ENCODE measurements at regions not wholly inside any gene's neighbourhood (a gene's known extent, or its start where the extent isn't known, plus 50 kb on each side); places are given as distances from the start of the nearest gene placed in this dataset.

DNA sequence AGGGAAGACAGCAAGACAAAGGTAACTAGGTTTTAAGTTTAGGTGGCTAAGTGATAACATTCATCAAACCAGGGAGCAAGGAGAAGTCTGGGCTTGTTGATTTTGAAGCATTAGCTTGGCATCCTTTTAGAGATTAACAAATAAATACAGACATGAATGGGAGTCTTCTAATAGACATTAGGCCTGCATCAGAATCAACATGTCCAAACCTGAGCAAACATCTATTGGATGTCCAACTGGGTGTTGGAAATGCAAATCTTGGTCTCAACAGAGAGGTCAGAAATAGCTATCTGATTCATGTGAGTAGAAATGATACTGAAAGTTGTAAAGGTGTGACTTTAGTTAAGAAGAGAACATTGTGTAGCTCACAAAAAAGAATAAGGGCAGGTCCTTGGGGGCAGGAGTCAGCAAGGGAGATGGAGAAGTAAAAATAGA is 85.5 kb upstream of the RND3 start:
- Histone ChIP-seq H3K9me3 (no peaks in the 10 kb centered on the region), H3K27ac (no peak overlapping the region), H3K4me1 (no peaks in the 10 kb centered on the region), H3K36me3 (no peaks in the 10 kb centered on the region), H3K27me3 (no peaks in the 10 kb centered on the region), H3K4me3 (no peak overlapping the region)
- TF ChIP-seq CTCF (IDR thresholded peaks at IDR 0.05): no peak
- intact Hi-C loops (cut with DNase I): no loop called here
- ATAC-seq: no peak
- no peak for DNase-seq

DNA sequence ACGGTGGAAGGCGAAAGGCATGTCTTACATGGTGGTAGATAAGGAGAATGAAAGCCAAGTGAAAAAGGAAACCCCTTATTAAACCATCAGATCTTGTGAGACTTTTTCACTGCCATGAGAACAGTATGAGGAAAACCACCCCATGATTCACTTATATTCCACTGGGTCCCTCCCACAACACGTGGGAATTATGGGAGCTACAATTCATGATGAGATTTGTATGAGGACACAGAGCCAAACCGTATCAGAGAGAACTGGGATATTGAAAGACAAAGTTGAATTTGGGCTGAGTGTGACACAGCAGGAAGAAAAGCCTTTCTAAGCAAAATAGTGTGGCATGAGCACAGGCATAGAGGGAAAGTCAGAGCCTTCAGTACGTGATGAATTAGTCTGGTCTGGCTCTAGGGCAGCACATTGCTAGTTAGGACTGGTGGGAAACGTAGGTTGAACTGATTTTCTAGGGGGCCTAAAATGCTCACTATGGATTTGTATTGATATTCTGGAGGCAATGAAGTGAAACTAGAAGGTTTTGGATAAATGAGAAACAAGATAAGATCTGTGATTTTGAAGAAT is 84.8 kb upstream of the RND3 start:
- Histone ChIP-seq H3K36me3 (no peaks in the 10 kb centered on the region), H3K9me3 (no peaks in the 10 kb centered on the region), H3K4me1 (no peaks in the 10 kb centered on the region), H3K4me3 (no peak overlapping the region), H3K27me3 (no peaks in the 10 kb centered on the region), H3K27ac (no peak overlapping the region)
- no peak for TF ChIP-seq CTCF (IDR thresholded peaks at IDR 0.05)
- no peak for DNase-seq
- intact Hi-C loops (cut with DNase I): no loop called here
- no peak for ATAC-seq

GRCh38 chr2:150571121-150571520 is 83.7 kb upstream of the RND3 start:
- no peaks in the 10 kb centered on the region for H3K9me3 ChIP-seq
- no peak overlapping the region for H3K4me3 ChIP-seq
- no peaks in the 10 kb centered on the region for H3K36me3 ChIP-seq
- TF ChIP-seq CTCF (IDR thresholded peaks at IDR 0.05): no peak
- ATAC-seq (no peak), DNase-seq (no peak)
- H3K27ac ChIP-seq: no peak overlapping the region
- H3K4me1 ChIP-seq: no peaks in the 10 kb centered on the region
- intact Hi-C loops (cut with DNase I): no loop called here
- H3K27me3 ChIP-seq: no peaks in the 10 kb centered on the region

- intact Hi-C loops (cut with DNase I): no loop called here
- no peaks in the 10 kb centered on the region for H3K36me3 ChIP-seq
- ATAC-seq: no peak
- no peak overlapping the region for H3K27ac ChIP-seq
- TF ChIP-seq CTCF (IDR thresholded peaks at IDR 0.05): no peak
- no peak for DNase-seq
- H3K4me3 ChIP-seq: no peak overlapping the region
- no peaks in the 10 kb centered on the region for H3K27me3 ChIP-seq
- H3K9me3 ChIP-seq: no peaks in the 10 kb centered on the region
- no peaks in the 10 kb centered on the region for H3K4me1 ChIP-seq
Observed at GRCh38 chr2:150570712-150571111, 83.2 kb upstream of the RND3 start.

GRCh38 chr2:150569761-150570160 is 82.3 kb upstream of the RND3 start:
- Histone ChIP-seq H3K27me3 (no peaks in the 10 kb centered on the region), H3K4me1 (no peaks in the 10 kb centered on the region), H3K4me3 (no peak overlapping the region), H3K9me3 (no peaks in the 10 kb centered on the region), H3K27ac (no peak overlapping the region), H3K36me3 (no peaks in the 10 kb centered on the region)
- DNase-seq (no peak), ATAC-seq (no peak)
- intact Hi-C loops (cut with DNase I): no loop called here
- TF ChIP-seq CTCF (IDR thresholded peaks at IDR 0.05): no peak

DNA sequence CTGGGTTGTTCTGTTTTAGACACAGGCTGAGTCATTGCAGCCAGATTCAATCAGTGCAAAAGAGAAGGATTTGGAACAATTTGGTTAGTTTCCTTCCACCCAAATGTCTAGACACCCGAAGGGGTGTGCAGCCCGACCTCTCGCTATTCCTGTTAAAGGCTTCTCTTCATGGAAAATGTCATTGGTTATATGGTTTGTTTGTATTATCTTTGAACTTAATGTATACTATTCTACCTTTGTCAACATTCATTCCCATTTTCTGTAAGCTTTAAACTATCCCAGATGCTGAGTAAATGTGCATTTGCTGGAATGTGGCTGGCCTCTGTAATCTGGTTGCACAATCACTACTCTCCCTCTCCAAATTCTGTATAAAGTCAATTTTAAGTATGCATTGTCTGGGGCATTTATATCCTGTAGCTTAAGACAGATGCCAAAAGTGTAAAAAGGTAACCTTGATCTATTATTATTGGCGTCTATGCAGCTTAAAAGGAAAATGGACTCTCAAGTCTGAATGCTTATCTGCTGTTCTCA is 80.4 kb upstream of the RND3 start:
- no peaks in the 10 kb centered on the region for H3K4me1 ChIP-seq
- intact Hi-C loops (cut with DNase I): no loop called here
- H3K9me3 ChIP-seq: no peaks in the 10 kb centered on the region
- ATAC-seq: no peak
- no peak overlapping the region for H3K4me3 ChIP-seq
- H3K27ac ChIP-seq: no peak overlapping the region
- H3K36me3 ChIP-seq: no peaks in the 10 kb centered on the region
- no peak for TF ChIP-seq CTCF (IDR thresholded peaks at IDR 0.05)
- no peaks in the 10 kb centered on the region for H3K27me3 ChIP-seq
- no peak for DNase-seq

Data from upper lobe of right lung (tissue), 1 donor.